Endothelial cell (in vitro differentiated cells): ENCODE measurements at regions not wholly inside any gene's neighbourhood (a gene's known extent, or its start where the extent isn't known, plus 50 kb on each side); places are given as distances from the start of the nearest gene placed in this dataset.
"Not testable (repeated sequence)": the region's sequence is repeated elsewhere in the genome, so short reads cannot be mapped to it uniquely, and the experiment has no call there.

Experiments used
- DNase-seq: peaks from one replicate; pipeline ENCODE4 v3.0.0; 2021; ENCODE audit warnings: low spot score
- H3K27ac Mint-ChIP-seq: one replicate; pipeline ENCODE4 v1.8.0; 2021; ENCODE audit warnings: mixed read lengths, inconsistent platforms; ENCODE audit not compliant: unreplicated experiment
- H3K27me3 Mint-ChIP-seq: one replicate; pipeline ENCODE4 v1.8.0; 2021; ENCODE audit warnings: mild to moderate bottlenecking, moderate library complexity, mixed read lengths, inconsistent platforms; ENCODE audit not compliant: unreplicated experiment
- H3K36me3 Mint-ChIP-seq: one replicate; pipeline ENCODE4 v1.8.0; 2021; ENCODE audit warnings: mild to moderate bottlenecking, low read depth, mixed read lengths, inconsistent platforms; ENCODE audit not compliant: unreplicated experiment
- H3K4me1 Mint-ChIP-seq: one replicate; pipeline ENCODE4 v1.8.0; 2021; ENCODE audit warnings: mild to moderate bottlenecking, mixed read lengths, inconsistent platforms; ENCODE audit not compliant: unreplicated experiment
- H3K4me3 Mint-ChIP-seq: one replicate; pipeline ENCODE4 v1.8.0; 2021; ENCODE audit warnings: mild to moderate bottlenecking, mixed read lengths, inconsistent platforms; ENCODE audit not compliant: unreplicated experiment
- H3K9me3 Mint-ChIP-seq: one replicate; pipeline ENCODE4 v1.8.0; 2021; ENCODE audit warnings: mixed read lengths, inconsistent platforms; ENCODE audit not compliant: unreplicated experiment
- CTCF ChIP-seq: fragments of 200-600 bp; sonication (generic); IDR thresholded peaks from one replicate; pipeline ENCODE4 v1.5.0; 2021; ENCODE audit warnings: antibody characterized with exemption; ENCODE audit not compliant: unreplicated experiment

GRCh38 chr6:168935628-168936010 lies 318.0 kb downstream of the THBS2 start:
- no peaks in the 10 kb centered on the region for H3K4me1 Mint-ChIP-seq
- no peak for TF ChIP-seq CTCF
- H3K36me3 Mint-ChIP-seq: no peaks in the 10 kb centered on the region
- H3K4me3 Mint-ChIP-seq: no peak overlapping the region
- H3K27ac Mint-ChIP-seq: no peak overlapping the region
- no peaks in the 10 kb centered on the region for H3K9me3 Mint-ChIP-seq
- no peaks in the 10 kb centered on the region for H3K27me3 Mint-ChIP-seq
- no peak for DNase-seq

- Mint-ChIP-seq H3K4me3 (no peak overlapping the region), H3K4me1 (no peaks in the 10 kb centered on the region), H3K27me3 (no peaks in the 10 kb centered on the region), H3K27ac (no peak overlapping the region), H3K9me3 (no peaks in the 10 kb centered on the region), H3K36me3 (no peaks in the 10 kb centered on the region)
- no peak for TF ChIP-seq CTCF
- no peak for DNase-seq
Observed at GRCh38 chr6:168934660-168935627, 318.7 kb downstream of the THBS2 start.

- H3K27me3 Mint-ChIP-seq, H3K9me3 Mint-ChIP-seq, H3K27ac Mint-ChIP-seq, H3K4me1 Mint-ChIP-seq, DNase-seq, H3K36me3 Mint-ChIP-seq, H3K4me3 Mint-ChIP-seq: not testable (repeated sequence)
Observed at GRCh38 chr6:168932171-168932570, 321.5 kb downstream of the THBS2 start.

- not testable (repeated sequence) for H3K27ac Mint-ChIP-seq, H3K4me3 Mint-ChIP-seq, H3K9me3 Mint-ChIP-seq, H3K27me3 Mint-ChIP-seq, H3K4me1 Mint-ChIP-seq, DNase-seq, H3K36me3 Mint-ChIP-seq
Observed at GRCh38 chr6:168931072-168931471, 322.6 kb downstream of the THBS2 start.

DNA sequence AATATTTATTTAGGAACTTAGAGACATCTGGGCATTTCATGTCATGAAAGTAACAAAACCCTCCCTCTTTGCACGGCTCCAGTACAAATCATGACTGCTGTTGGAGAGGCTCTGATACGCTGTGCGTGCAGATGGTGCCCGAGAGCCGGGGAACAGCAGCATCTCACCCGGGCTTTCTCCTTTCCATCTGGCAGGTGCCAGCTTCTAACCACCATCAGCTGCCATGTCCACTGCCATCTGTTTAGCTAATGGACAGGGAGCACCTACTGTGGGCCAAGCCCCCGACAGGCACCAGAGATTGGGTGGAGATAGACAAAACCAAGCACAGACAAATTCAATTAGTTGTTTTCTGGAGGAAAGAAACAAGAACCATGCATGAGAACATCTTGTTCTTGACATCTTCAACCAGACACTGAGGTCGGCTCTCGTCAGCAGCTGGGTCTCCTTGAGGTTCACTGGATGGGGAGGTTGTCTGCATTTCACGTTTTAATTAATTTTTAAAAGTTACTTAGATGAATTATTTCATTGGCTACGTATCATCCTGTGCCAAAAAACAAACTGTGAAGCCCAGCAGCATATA lies 323.7 kb downstream of the THBS2 start:
- no peaks in the 10 kb centered on the region for H3K9me3 Mint-ChIP-seq
- no peak for DNase-seq
- no peak for TF ChIP-seq CTCF

GRCh38 chr6:168928012-168928411 lies 325.6 kb downstream of the THBS2 start:
- DNase-seq: no peak
- TF ChIP-seq CTCF: no peak
- Mint-ChIP-seq H3K4me3 (no peak overlapping the region), H3K4me1 (no peaks in the 10 kb centered on the region), H3K27ac (no peak overlapping the region), H3K9me3 (no peaks in the 10 kb centered on the region), H3K27me3 (peaks cover 4% of the 10 kb centered on the region), H3K36me3 (no peaks in the 10 kb centered on the region)

More for the DNA sequence above, 323.7 kb downstream of the THBS2 start:
- Mint-ChIP-seq H3K4me3 (no peak overlapping the region), H3K4me1 (no peaks in the 10 kb centered on the region), H3K27ac (no peak overlapping the region), H3K27me3 (peaks cover 4% of the 10 kb centered on the region), H3K36me3 (no peaks in the 10 kb centered on the region)
